Loucy (cell line): ENCODE measurements at regions not wholly inside any gene's neighbourhood (a gene's known extent, or its start where the extent isn't known, plus 50 kb on each side); places are given as distances from the start of the nearest gene placed in this dataset.

Experiments
- H2AFZ ChIP-seq: fragments of 200-600 bp; sonication (generic); 2 replicates; pipeline ENCODE4 v1.6.0; 2016; ENCODE audit warnings: antibody characterized with exemption, mild to moderate bottlenecking, low read length, moderate library complexity
- H3F3A ChIP-seq: fragments of 200-600 bp; 2 replicates; pipeline ENCODE4 v1.6.0; 2016; ENCODE audit warnings: antibody characterized with exemption, low read depth, mild to moderate bottlenecking
- H3K27me3 ChIP-seq: fragments of 200-600 bp; sonication (generic); 2 replicates; pipeline ENCODE4 v1.6.1; 2014; ENCODE audit warnings: low read length, mild to moderate bottlenecking; ENCODE audit not compliant: insufficient read depth, poor library complexity, severe bottlenecking
- H3K36me3 ChIP-seq: fragments of 200-600 bp; sonication (generic); 2 replicates; pipeline ENCODE4 v1.6.1; 2016; ENCODE audit warnings: low read length; ENCODE audit not compliant: insufficient read depth
- H3K4me1 ChIP-seq: fragments of 200-600 bp; sonication (generic); 2 replicates; pipeline ENCODE4 v1.5.1; 2014; ENCODE audit warnings: low read length, mild to moderate bottlenecking; ENCODE audit not compliant: insufficient read depth, poor library complexity, severe bottlenecking
- H3K4me2 ChIP-seq: fragments of 200-600 bp; sonication (generic); 2 replicates; pipeline ENCODE4 v1.6.0; 2014; ENCODE audit warnings: antibody characterized with exemption, low read length, low read depth, mild to moderate bottlenecking; ENCODE audit not compliant: poor library complexity, severe bottlenecking
- H3K4me3 ChIP-seq: fragments of 200-600 bp; sonication (generic); 2 replicates; pipeline ENCODE4 v1.5.1; 2014; ENCODE audit warnings: low read length, mild to moderate bottlenecking, mixed read lengths; ENCODE audit not compliant: poor library complexity, severe bottlenecking
- H3K79me2 ChIP-seq: fragments of 200-600 bp; sonication (generic); 2 replicates; pipeline ENCODE4 v1.6.1; 2014; ENCODE audit warnings: low read length; ENCODE audit not compliant: insufficient read depth
- H3K9ac ChIP-seq: fragments of 200-600 bp; sonication (generic); 2 replicates; pipeline ENCODE4 v1.6.0; 2014; ENCODE audit warnings: mild to moderate bottlenecking, low read depth, low read length, moderate library complexity; ENCODE audit not compliant: poor library complexity, severe bottlenecking
- H3K9me2 ChIP-seq: fragments of 200-600 bp; sonication (generic); replicated peaks from 2 replicates; pipeline ENCODE4 v1.6.1; 2016; ENCODE audit warnings: low read depth, low read length, mixed read lengths
- H3K9me3 ChIP-seq: fragments of 200-600 bp; sonication (generic); 2 replicates; pipeline ENCODE4 v1.6.1; 2014; ENCODE audit warnings: mild to moderate bottlenecking, antibody characterized with exemption, low read length, low read depth; ENCODE audit not compliant: insufficient read depth
- H4K20me1 ChIP-seq: fragments of 200-600 bp; sonication (generic); 2 replicates; pipeline ENCODE4 v1.6.0; 2014; ENCODE audit warnings: antibody characterized with exemption, low read length, mild to moderate bottlenecking; ENCODE audit not compliant: insufficient read depth, poor library complexity, severe bottlenecking
- EZH2phosphoT487 ChIP-seq: fragments of 200-600 bp; IDR thresholded peaks from 2 replicates; pipeline ENCODE4 v1.6.1; 2018; ENCODE audit warnings: antibody characterized with exemption, mild to moderate bottlenecking, moderate library complexity, borderline replicate concordance
- TF ChIP-seq, protein P1 (sequence below): fragments of 200-600 bp; sonication (generic); conservative IDR thresholded peaks from 2 replicates; pipeline ENCODE4 v1.5.1; 2014; ENCODE audit warnings: mild to moderate bottlenecking, antibody characterized with exemption, low read length

DNA sequence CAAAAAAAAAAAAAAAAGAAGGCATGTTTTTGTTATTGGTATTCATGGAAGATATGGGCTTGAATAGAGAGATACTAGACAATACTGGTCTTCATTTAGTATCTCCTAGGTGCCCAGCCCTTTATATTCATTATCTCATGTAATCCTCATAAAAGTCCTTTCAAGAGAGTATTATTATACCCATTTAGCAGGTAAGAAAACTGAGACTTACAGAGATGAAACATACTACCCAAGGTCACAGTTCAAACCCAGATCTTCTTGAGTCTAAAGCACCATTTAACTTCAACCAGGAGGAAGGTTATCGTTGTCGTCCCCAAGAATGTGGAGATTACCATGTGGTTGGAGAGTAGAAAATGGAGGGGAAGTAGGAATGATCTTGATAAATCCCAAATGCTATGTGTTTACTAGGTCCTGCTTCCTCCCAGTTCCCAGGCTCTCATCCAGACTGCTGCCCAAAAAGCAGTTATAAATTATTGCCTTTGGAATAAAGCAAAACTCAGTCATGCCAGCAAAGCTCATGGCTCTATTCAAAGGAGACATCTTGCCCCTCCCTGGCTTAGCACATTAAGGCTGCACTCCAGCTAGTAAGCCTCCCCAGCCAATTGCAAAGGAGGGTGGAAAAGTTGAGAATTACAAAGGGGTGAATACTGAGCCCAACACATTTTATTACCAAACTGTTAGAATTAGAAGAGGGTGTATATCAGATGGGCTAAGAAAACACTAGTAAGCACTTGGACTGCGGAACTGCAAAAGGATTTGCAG is 163.9 kb downstream of the PIK3R1 start:
- H3K9ac ChIP-seq: no peak overlapping the region
- H3K4me3 ChIP-seq: no peak overlapping the region
- no peaks in the 10 kb centered on the region for H3K9me3 ChIP-seq
- H3F3A ChIP-seq: peaks cover 11% of the 10 kb centered on the region
- H3K9me2 ChIP-seq: no peaks in the 10 kb centered on the region
- H3K36me3 ChIP-seq: no peaks in the 10 kb centered on the region
- TF ChIP-seq, protein P1, sequence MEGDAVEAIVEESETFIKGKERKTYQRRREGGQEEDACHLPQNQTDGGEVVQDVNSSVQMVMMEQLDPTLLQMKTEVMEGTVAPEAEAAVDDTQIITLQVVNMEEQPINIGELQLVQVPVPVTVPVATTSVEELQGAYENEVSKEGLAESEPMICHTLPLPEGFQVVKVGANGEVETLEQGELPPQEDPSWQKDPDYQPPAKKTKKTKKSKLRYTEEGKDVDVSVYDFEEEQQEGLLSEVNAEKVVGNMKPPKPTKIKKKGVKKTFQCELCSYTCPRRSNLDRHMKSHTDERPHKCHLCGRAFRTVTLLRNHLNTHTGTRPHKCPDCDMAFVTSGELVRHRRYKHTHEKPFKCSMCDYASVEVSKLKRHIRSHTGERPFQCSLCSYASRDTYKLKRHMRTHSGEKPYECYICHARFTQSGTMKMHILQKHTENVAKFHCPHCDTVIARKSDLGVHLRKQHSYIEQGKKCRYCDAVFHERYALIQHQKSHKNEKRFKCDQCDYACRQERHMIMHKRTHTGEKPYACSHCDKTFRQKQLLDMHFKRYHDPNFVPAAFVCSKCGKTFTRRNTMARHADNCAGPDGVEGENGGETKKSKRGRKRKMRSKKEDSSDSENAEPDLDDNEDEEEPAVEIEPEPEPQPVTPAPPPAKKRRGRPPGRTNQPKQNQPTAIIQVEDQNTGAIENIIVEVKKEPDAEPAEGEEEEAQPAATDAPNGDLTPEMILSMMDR: no peak
- TF ChIP-seq EZH2phosphoT487: no peak
- H2AFZ ChIP-seq: no peak overlapping the region
- H3K4me2 ChIP-seq: peak overlapping the region; percentile 62
- H4K20me1 ChIP-seq: no peaks in the 10 kb centered on the region
- no peaks in the 10 kb centered on the region for H3K27me3 ChIP-seq
- peaks cover 78% of the 10 kb centered on the region for H3K4me1 ChIP-seq
- no peaks in the 10 kb centered on the region for H3K79me2 ChIP-seq

DNA sequence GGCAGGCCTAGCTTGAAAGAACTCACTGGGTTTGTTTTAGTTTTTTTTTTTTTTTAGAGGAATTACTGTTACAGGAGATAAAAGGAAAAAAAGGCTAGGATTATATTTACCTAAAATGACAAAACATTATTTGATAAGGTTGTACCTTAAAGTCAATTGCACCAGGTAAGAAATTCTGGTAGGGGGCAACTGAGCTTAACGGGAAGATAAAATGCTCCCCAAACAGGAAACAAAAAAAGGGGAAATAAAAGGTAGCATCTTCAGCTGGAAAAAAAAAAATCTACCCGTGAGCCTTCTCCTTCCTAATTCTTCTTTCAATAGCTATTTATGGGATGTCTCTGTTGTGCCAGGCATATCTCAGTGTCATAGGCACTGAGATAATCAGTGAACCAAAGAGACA is 164.5 kb downstream of the PIK3R1 start:
- Histone ChIP-seq H3K4me2 (peak overlapping the region; percentile 37), H3K27me3 (no peaks in the 10 kb centered on the region), H3K9ac (no peak overlapping the region), H3K9me3 (no peaks in the 10 kb centered on the region), H3K36me3 (no peaks in the 10 kb centered on the region), H3K9me2 (no peaks in the 10 kb centered on the region), H3K4me1 (peaks cover 79% of the 10 kb centered on the region), H3K79me2 (no peaks in the 10 kb centered on the region), H4K20me1 (no peaks in the 10 kb centered on the region), H3K4me3 (no peak overlapping the region), H3F3A (peaks cover 11% of the 10 kb centered on the region), H2AFZ (no peak overlapping the region)
- TF ChIP-seq, protein P1: no peak
- no peak for TF ChIP-seq EZH2phosphoT487

DNA sequence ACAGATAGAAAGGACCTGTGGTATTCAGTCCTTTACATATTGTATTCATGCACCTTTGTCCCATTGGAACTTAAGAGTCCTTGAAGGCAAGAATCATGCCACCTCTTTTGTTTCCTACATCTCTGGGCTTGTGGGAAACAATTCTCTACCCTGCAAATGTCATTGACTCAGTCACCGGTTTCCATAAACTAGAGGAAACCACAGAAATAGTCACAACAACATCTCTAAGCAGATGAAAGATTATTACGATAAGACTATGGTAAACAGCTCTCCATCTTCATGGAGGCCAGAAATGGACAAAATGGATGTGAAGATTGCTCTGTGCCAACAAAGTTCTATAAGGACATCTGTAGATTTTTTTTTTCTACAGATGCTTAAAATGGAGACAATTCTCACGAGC is 165.5 kb downstream of the PIK3R1 start:
- H3K36me3 ChIP-seq: no peaks in the 10 kb centered on the region
- H3F3A ChIP-seq: peaks cover 11% of the 10 kb centered on the region
- no peaks in the 10 kb centered on the region for H3K79me2 ChIP-seq
- H3K27me3 ChIP-seq: no peaks in the 10 kb centered on the region
- H2AFZ ChIP-seq: no peak overlapping the region
- peak overlapping the region; percentile 21 for H3K4me3 ChIP-seq
- TF ChIP-seq EZH2phosphoT487: peak; percentile 28; the same call in 1 of the 2 replicates
- TF ChIP-seq, protein P1: no peak
- H4K20me1 ChIP-seq: no peaks in the 10 kb centered on the region
- H3K4me1 ChIP-seq: peaks cover 88% of the 10 kb centered on the region
- H3K9me3 ChIP-seq: no peaks in the 10 kb centered on the region
- H3K9ac ChIP-seq: no peak overlapping the region
- H3K9me2 ChIP-seq: no peaks in the 10 kb centered on the region
- H3K4me2 ChIP-seq: peak overlapping the region; percentile 37
